Fibroblast of pulmonary artery (primary cell): ENCODE measurements at regions not wholly inside any gene's neighbourhood (a gene's known extent, or its start where the extent isn't known, plus 50 kb on each side); places are given as distances from the start of the nearest gene placed in this dataset.

Experiments
- DNase-seq: peaks from one replicate; pipeline ENCODE4 v3.0.0-alpha.2; 2010; ENCODE audit warnings: low read depth
- H3K4me3 ChIP-seq: replicated peaks from 2 replicates; pipeline ENCODE4 v1.5.1; 2011; ENCODE audit warnings: low read depth, mild to moderate bottlenecking, control low read depth, low read length, moderate library complexity
- TF ChIP-seq, protein P1 (sequence below): IDR thresholded peaks from 2 replicates; pipeline ENCODE4 v1.5.1; 2011; ENCODE audit warnings: mild to moderate bottlenecking, control low read depth, low read length, inconsistent platforms; ENCODE audit errors: missing control alignments

DNA sequence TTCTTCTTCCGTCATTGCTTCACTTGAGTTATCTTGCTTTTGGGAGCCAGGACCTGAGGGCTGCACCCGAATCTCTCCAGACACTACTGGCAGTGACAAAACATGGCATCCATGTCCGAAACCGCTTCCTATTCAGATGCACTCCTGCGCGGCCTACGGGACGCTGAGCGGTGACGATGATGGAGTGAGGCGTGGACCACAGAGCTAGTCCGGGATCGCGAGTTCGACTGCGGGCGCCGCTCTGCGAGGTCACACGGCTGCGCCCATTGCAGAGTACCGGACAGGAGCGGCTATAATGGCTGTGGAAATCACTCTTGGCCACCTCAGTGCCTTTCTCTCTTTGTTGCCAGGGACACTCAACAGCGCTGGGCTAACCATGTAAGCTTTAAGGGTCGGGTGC is 453.8 kb upstream of the CNTN5 start:
- no peak overlapping the region for H3K4me3 ChIP-seq
- TF ChIP-seq, protein P1, sequence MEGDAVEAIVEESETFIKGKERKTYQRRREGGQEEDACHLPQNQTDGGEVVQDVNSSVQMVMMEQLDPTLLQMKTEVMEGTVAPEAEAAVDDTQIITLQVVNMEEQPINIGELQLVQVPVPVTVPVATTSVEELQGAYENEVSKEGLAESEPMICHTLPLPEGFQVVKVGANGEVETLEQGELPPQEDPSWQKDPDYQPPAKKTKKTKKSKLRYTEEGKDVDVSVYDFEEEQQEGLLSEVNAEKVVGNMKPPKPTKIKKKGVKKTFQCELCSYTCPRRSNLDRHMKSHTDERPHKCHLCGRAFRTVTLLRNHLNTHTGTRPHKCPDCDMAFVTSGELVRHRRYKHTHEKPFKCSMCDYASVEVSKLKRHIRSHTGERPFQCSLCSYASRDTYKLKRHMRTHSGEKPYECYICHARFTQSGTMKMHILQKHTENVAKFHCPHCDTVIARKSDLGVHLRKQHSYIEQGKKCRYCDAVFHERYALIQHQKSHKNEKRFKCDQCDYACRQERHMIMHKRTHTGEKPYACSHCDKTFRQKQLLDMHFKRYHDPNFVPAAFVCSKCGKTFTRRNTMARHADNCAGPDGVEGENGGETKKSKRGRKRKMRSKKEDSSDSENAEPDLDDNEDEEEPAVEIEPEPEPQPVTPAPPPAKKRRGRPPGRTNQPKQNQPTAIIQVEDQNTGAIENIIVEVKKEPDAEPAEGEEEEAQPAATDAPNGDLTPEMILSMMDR: no peak
- DNase-seq: no peak

DNA sequence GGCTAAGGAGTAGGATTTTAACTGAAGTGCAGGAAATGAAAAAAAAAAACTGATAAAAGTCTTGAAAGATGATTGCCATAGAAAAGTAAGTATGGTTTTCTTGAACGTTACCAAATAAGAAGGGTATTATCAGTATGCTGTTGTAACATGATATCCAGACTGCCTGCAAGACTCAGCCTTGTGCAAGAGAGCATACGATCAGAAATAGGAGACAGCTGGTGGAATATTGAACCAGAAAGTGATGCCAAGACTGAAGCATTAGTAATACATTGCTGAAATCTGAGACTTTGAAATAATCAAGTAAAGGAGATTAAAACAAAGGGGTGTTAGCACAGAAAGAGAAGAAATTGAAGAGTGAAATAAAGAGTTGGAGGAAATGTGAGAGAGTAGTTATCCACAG is 452.7 kb upstream of the CNTN5 start:
- peak; percentile 48 for DNase-seq
- H3K4me3 ChIP-seq: no peak overlapping the region
- TF ChIP-seq, protein P1: no peak

DNA sequence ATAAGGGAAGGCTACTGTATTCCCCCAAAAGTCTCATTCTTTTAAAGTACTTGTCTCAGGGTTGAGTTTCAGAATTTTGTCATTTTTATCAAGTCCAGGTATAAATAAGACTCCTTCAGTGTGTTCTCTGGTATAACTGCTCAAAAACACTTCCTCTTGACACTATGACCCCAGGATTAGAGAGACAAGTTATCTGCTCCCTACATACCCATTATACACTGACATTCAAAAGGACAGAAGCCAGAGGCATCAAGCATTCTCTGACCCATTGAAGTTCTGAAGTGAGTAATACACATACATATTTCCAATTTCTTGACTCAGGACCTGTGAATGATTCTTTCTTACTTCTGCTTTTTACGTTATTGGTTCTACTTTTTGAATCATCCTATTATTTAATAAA is 447.8 kb upstream of the CNTN5 start:
- TF ChIP-seq, protein P1: no peak

GRCh38 chr11:98587884-98588283 is 432.9 kb upstream of the CNTN5 start:
- TF ChIP-seq, protein P1: no peak
- no peak for DNase-seq
- H3K4me3 ChIP-seq: no peak overlapping the region

More for the DNA sequence above, 447.8 kb upstream of the CNTN5 start:
- no peak for DNase-seq
- no peak overlapping the region for H3K4me3 ChIP-seq

DNA sequence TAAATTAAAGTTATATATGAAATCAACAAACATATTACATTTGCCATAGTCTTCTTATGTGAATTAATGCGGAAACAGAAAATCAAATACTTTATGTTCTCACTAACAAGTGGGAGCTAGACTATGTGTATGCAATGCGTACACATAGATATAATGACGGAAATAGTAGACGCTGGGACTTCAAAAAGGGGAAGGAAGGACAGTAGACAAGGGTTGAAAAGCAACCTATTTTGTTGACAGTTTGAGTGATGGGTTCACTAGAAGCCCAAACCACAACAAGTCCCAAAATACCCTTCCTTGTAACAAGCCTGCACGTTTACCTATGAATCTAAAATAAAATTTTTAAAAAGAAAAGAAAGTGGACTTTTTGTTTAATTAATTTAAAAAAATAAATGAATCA is 430.8 kb upstream of the CNTN5 start:
- TF ChIP-seq, protein P1: no peak
- DNase-seq: no peak
- no peak overlapping the region for H3K4me3 ChIP-seq

DNA sequence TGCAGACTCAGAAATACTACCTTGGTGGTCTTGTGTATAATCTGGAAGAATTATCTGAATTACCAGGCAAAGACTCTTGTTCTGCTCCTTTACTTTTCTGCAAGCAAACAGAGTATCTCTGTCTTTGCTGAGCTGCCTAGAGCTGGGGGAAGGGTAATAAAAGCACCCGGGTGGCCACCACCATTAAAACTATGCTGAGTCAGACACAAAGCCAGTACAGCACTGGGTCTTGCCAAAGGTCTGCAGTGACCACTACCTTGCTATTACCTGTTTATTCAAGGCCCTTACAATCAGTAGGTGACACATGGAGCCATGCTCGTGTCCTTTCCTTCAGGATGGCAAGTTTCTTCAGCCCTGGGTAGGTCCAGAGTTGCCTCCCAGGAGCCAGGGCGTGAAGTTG is 420.6 kb upstream of the CNTN5 start:
- TF ChIP-seq, protein P1: no peak
- no peak overlapping the region for H3K4me3 ChIP-seq
- DNase-seq: no peak
